ENCODE measurements at regions not wholly inside any gene's neighbourhood (a gene's known extent, or its start where the extent isn't known, plus 50 kb on each side); places are given as distances from the start of the nearest gene placed in this dataset.
A peak's percentile ranks its signal among the peaks of the same experiment; 100 is the strongest.

- DNase-seq (ENCODE audit: low read depth) = no peak
Observed at GRCh38 chr5:144979516-144980264, 809.0 kb downstream of the KCTD16 start.

GRCh38 chr5:144972317-144972716 is 801.6 kb downstream of the KCTD16 start:
- no peak for DNase-seq (ENCODE audit: low read depth)

GRCh38 chr5:144971108-144971850 is 800.6 kb downstream of the KCTD16 start:
- peak; percentile 76 for DNase-seq (ENCODE audit: low read depth)

- DNase-seq (ENCODE audit: low read depth) = no peak
Observed at GRCh38 chr5:144960296-144960695, 789.6 kb downstream of the KCTD16 start.

- DNase-seq (ENCODE audit: low read depth) = no peak
Observed at GRCh38 chr5:144958002-144958401, 787.3 kb downstream of the KCTD16 start.

- no peak for DNase-seq (ENCODE audit: low read depth)
Observed at GRCh38 chr5:144950996-144951395, 780.3 kb downstream of the KCTD16 start.

GRCh38 chr5:144947023-144947422 is 776.4 kb downstream of the KCTD16 start:
- no peak for DNase-seq (ENCODE audit: low read depth)

- no peak for DNase-seq (ENCODE audit: low read depth)
Observed at GRCh38 chr5:144945503-144945902, 774.8 kb downstream of the KCTD16 start.

- DNase-seq (ENCODE audit: low read depth) = no peak
Observed at GRCh38 chr5:144944936-144945335, 774.3 kb downstream of the KCTD16 start.

- no peak for DNase-seq (ENCODE audit: low read depth)
Observed at GRCh38 chr5:144941004-144941403, 770.3 kb downstream of the KCTD16 start.

GRCh38 chr5:144918371-144918770 is 747.7 kb downstream of the KCTD16 start:
- no peak for DNase-seq (ENCODE audit: low read depth)

GRCh38 chr5:144915452-144915851 is 744.8 kb downstream of the KCTD16 start:
- DNase-seq (ENCODE audit: low read depth) = no peak

GRCh38 chr5:144913661-144914060 is 743.0 kb downstream of the KCTD16 start:
- no peak for DNase-seq (ENCODE audit: low read depth)

- DNase-seq (ENCODE audit: low read depth) = no peak
Observed at GRCh38 chr5:144896473-144896872, 725.8 kb downstream of the KCTD16 start.

- DNase-seq (ENCODE audit: low read depth) = no peak
Observed at GRCh38 chr5:144886668-144887067, 716.0 kb downstream of the KCTD16 start.

- no peak for DNase-seq (ENCODE audit: low read depth)
Observed at GRCh38 chr5:144882739-144883283, 712.1 kb downstream of the KCTD16 start.

- no peak for DNase-seq (ENCODE audit: low read depth)
Observed at GRCh38 chr5:144880513-144880912, 709.8 kb downstream of the KCTD16 start.

- no peak for DNase-seq (ENCODE audit: low read depth)
Observed at GRCh38 chr5:144876990-144877389, 706.3 kb downstream of the KCTD16 start.

GRCh38 chr5:144873076-144873475 is 702.4 kb downstream of the KCTD16 start:
- no peak for DNase-seq (ENCODE audit: low read depth)

GRCh38 chr5:144864118-144864517 is 693.4 kb downstream of the KCTD16 start:
- no peak for DNase-seq (ENCODE audit: low read depth)

- no peak for DNase-seq (ENCODE audit: low read depth)
Observed at GRCh38 chr5:144857454-144857853, 686.8 kb downstream of the KCTD16 start.

GRCh38 chr5:144844086-144844485 is 673.4 kb downstream of the KCTD16 start:
- DNase-seq (ENCODE audit: low read depth) = no peak

- no peak for DNase-seq (ENCODE audit: low read depth)
Observed at GRCh38 chr5:144832416-144832815, 661.7 kb downstream of the KCTD16 start.
